Chondrocyte (in vitro differentiated cells): ENCODE measurements at regions not wholly inside any gene's neighbourhood (a gene's known extent, or its start where the extent isn't known, plus 50 kb on each side); places are given as distances from the start of the nearest gene placed in this dataset.

Experiments used
- DNase-seq: peaks from one replicate; pipeline ENCODE4 v3.0.0; 2021; ENCODE audit warnings: mixed read lengths, low spot score
- H3K27ac Mint-ChIP-seq: one replicate; pipeline ENCODE4 v1.8.0; 2021; ENCODE audit warnings: mild to moderate bottlenecking, moderate library complexity, mixed read lengths; ENCODE audit not compliant: unreplicated experiment
- H3K27me3 Mint-ChIP-seq: 2 replicates; pipeline ENCODE4 v1.8.0; 2021; ENCODE audit warnings: low read depth, mixed read lengths
- H3K36me3 Mint-ChIP-seq: 2 replicates; pipeline ENCODE4 v1.8.0; 2021; ENCODE audit warnings: low read depth, mixed read lengths
- H3K4me1 Mint-ChIP-seq: 2 replicates; pipeline ENCODE4 v1.8.0; 2021; ENCODE audit warnings: low read depth, mild to moderate bottlenecking, mixed read lengths
- H3K4me3 Mint-ChIP-seq: one replicate; pipeline ENCODE4 v1.8.0; 2021; ENCODE audit warnings: mild to moderate bottlenecking, moderate library complexity, mixed read lengths; ENCODE audit not compliant: unreplicated experiment
- H3K9me3 Mint-ChIP-seq: 2 replicates; pipeline ENCODE4 v1.8.0; 2021; ENCODE audit warnings: low read depth, mixed read lengths
- TF ChIP-seq, protein P1 (sequence below): fragments of 200-600 bp; sonication (generic); IDR thresholded peaks from 2 replicates; pipeline ENCODE4 v1.5.0; 2021; ENCODE audit warnings: antibody characterized with exemption, mild to moderate bottlenecking, moderate library complexity

- Mint-ChIP-seq H3K36me3 (no peaks in the 10 kb centered on the region), H3K4me1 (peaks cover 3% of the 10 kb centered on the region), H3K27ac (no peak overlapping the region), H3K4me3 (no peak overlapping the region), H3K9me3 (peaks cover 3% of the 10 kb centered on the region), H3K27me3 (no peaks in the 10 kb centered on the region)
- TF ChIP-seq, protein P1, sequence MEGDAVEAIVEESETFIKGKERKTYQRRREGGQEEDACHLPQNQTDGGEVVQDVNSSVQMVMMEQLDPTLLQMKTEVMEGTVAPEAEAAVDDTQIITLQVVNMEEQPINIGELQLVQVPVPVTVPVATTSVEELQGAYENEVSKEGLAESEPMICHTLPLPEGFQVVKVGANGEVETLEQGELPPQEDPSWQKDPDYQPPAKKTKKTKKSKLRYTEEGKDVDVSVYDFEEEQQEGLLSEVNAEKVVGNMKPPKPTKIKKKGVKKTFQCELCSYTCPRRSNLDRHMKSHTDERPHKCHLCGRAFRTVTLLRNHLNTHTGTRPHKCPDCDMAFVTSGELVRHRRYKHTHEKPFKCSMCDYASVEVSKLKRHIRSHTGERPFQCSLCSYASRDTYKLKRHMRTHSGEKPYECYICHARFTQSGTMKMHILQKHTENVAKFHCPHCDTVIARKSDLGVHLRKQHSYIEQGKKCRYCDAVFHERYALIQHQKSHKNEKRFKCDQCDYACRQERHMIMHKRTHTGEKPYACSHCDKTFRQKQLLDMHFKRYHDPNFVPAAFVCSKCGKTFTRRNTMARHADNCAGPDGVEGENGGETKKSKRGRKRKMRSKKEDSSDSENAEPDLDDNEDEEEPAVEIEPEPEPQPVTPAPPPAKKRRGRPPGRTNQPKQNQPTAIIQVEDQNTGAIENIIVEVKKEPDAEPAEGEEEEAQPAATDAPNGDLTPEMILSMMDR, result no peak
- no peak for DNase-seq
Measured at GRCh38 chr6:21448485-21449109, 145.0 kb upstream of the SOX4 start.

- peaks cover 3% of the 10 kb centered on the region for H3K9me3 Mint-ChIP-seq
- H3K36me3 Mint-ChIP-seq, result no peaks in the 10 kb centered on the region
- no peaks in the 10 kb centered on the region for H3K27me3 Mint-ChIP-seq
- TF ChIP-seq, protein P1, result no peak
- DNase-seq, result no peak
- H3K4me1 Mint-ChIP-seq, result peaks cover 3% of the 10 kb centered on the region
- H3K4me3 Mint-ChIP-seq, result no peak overlapping the region
- no peak overlapping the region for H3K27ac Mint-ChIP-seq
Measured at GRCh38 chr6:21450149-21450548, 143.4 kb upstream of the SOX4 start.

DNA sequence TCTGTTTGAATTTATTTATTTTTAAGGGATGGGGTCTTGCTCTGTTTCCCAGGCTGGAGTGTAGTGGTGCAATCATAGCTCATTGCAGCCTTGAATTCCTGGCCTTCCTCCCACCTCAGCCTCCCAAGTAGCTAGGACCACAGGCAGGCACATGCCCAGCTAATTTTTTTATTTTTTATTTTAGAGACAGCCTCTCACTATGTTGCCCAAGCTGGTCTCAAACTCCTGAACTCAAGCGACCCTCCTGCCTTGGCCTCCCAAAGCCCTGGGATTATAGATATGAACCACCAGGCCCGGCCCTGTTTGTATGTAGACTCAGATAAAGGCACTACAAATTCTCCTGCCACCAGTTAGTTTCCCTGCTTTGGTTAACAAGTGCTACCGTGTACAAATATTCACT is 142.9 kb upstream of the SOX4 start:
- no peak for DNase-seq
- no peak overlapping the region for H3K4me3 Mint-ChIP-seq
- peaks cover 3% of the 10 kb centered on the region for H3K4me1 Mint-ChIP-seq
- TF ChIP-seq, protein P1, result no peak
- H3K9me3 Mint-ChIP-seq, result peaks cover 3% of the 10 kb centered on the region
- H3K27ac Mint-ChIP-seq, result no peak overlapping the region
- H3K27me3 Mint-ChIP-seq, result no peaks in the 10 kb centered on the region
- H3K36me3 Mint-ChIP-seq, result no peaks in the 10 kb centered on the region

- H3K27me3 Mint-ChIP-seq, result no peaks in the 10 kb centered on the region
- H3K4me1 Mint-ChIP-seq, result peaks cover 3% of the 10 kb centered on the region
- H3K27ac Mint-ChIP-seq, result no peak overlapping the region
- H3K36me3 Mint-ChIP-seq, result no peaks in the 10 kb centered on the region
- TF ChIP-seq, protein P1, result no peak
- no peak for DNase-seq
- H3K9me3 Mint-ChIP-seq, result peaks cover 3% of the 10 kb centered on the region
- H3K4me3 Mint-ChIP-seq, result no peak overlapping the region
Measured at GRCh38 chr6:21451546-21452013, 142.0 kb upstream of the SOX4 start.

- H3K36me3 Mint-ChIP-seq, result no peaks in the 10 kb centered on the region
- no peak overlapping the region for H3K27ac Mint-ChIP-seq
- H3K27me3 Mint-ChIP-seq, result no peaks in the 10 kb centered on the region
- H3K4me1 Mint-ChIP-seq, result peaks cover 3% of the 10 kb centered on the region
- no peak for DNase-seq
- TF ChIP-seq, protein P1, result no peak
- no peak overlapping the region for H3K4me3 Mint-ChIP-seq
- peaks cover 3% of the 10 kb centered on the region for H3K9me3 Mint-ChIP-seq
Measured at GRCh38 chr6:21454262-21454661, 139.3 kb upstream of the SOX4 start.
